HFFc6 (cell line): ENCODE measurements at regions not wholly inside any gene's neighbourhood (a gene's known extent, or its start where the extent isn't known, plus 50 kb on each side); places are given as distances from the start of the nearest gene placed in this dataset.

ENCODE experiments used
- DNase-seq: peaks from one replicate; pipeline ENCODE4 v3.0.0-alpha.2; 2018
- H3K27ac Mint-ChIP-seq: 2 replicates; pipeline ENCODE4 v1.8.0; 2020; ENCODE audit warnings: mild to moderate bottlenecking, mixed read lengths
- H3K27me3 Mint-ChIP-seq: 2 replicates; pipeline ENCODE4 v1.8.0; 2021; ENCODE audit warnings: mild to moderate bottlenecking, moderate library complexity, mixed read lengths; ENCODE audit not compliant: insufficient read depth
- H3K36me3 Mint-ChIP-seq: 2 replicates; pipeline ENCODE4 v1.8.0; 2021; ENCODE audit warnings: low read depth, mixed read lengths
- H3K4me1 Mint-ChIP-seq: 2 replicates; pipeline ENCODE4 v1.8.0; 2020; ENCODE audit warnings: low read depth, mixed read lengths
- H3K4me3 Mint-ChIP-seq: 2 replicates; pipeline ENCODE4 v1.8.0; 2020; ENCODE audit warnings: mild to moderate bottlenecking, moderate library complexity, mixed read lengths
- H3K9me3 Mint-ChIP-seq: 2 replicates; pipeline ENCODE4 v1.8.0; 2020; ENCODE audit warnings: mild to moderate bottlenecking, mixed read lengths
- CTCF ChIP-seq: fragments of 200-600 bp; sonication (generic); IDR thresholded peaks from 2 replicates; pipeline ENCODE4 v1.5.0; 2021; ENCODE audit warnings: antibody characterized with exemption, mild to moderate bottlenecking

- Mint-ChIP-seq H3K9me3 (peaks cover 61% of the 10 kb centered on the region), H3K36me3 (no peaks in the 10 kb centered on the region; the same call in 1 of the 2 replicates), H3K4me1 (no peaks in the 10 kb centered on the region), H3K27ac (no peak overlapping the region), H3K27me3 (no peaks in the 10 kb centered on the region), H3K4me3 (no peak overlapping the region)
- no peak for TF ChIP-seq CTCF
- DNase-seq = no peak
These were observed 123.3 kb upstream of the DLGAP1 start for GRCh38 chr18:4578449-4578848.

GRCh38 chr18:4573735-4574134, 118.6 kb upstream of the DLGAP1 start:
- DNase-seq = no peak
- Mint-ChIP-seq H3K36me3 (peaks cover 4% of the 10 kb centered on the region; the same call in 1 of the 2 replicates), H3K27me3 (no peaks in the 10 kb centered on the region), H3K9me3 (peaks cover 78% of the 10 kb centered on the region), H3K4me3 (no peak overlapping the region), H3K4me1 (no peaks in the 10 kb centered on the region), H3K27ac (no peak overlapping the region)
- TF ChIP-seq CTCF = no peak

- Mint-ChIP-seq H3K36me3 (no peaks in the 10 kb centered on the region; the same call in 1 of the 2 replicates), H3K9me3 (peaks cover 26% of the 10 kb centered on the region), H3K27me3 (no peaks in the 10 kb centered on the region), H3K4me1 (no peaks in the 10 kb centered on the region), H3K27ac (no peak overlapping the region), H3K4me3 (no peak overlapping the region)
- DNase-seq = no peak
- no peak for TF ChIP-seq CTCF
These were observed 102.4 kb upstream of the DLGAP1 start for GRCh38 chr18:4557502-4557901.

- no peak for TF ChIP-seq CTCF
- Mint-ChIP-seq H3K9me3 (peaks cover 22% of the 10 kb centered on the region), H3K27ac (no peak overlapping the region), H3K4me1 (no peaks in the 10 kb centered on the region), H3K36me3 (no peaks in the 10 kb centered on the region; the same call in 1 of the 2 replicates), H3K27me3 (no peaks in the 10 kb centered on the region), H3K4me3 (no peak overlapping the region)
- no peak for DNase-seq
These were observed 95.9 kb upstream of the DLGAP1 start for GRCh38 chr18:4551001-4551360.

GRCh38 chr18:4549164-4549872, 94.2 kb upstream of the DLGAP1 start:
- H3K36me3 Mint-ChIP-seq = no peaks in the 10 kb centered on the region; the same call in 1 of the 2 replicates
- DNase-seq = no peak
- peaks cover 37% of the 10 kb centered on the region for H3K9me3 Mint-ChIP-seq
- no peaks in the 10 kb centered on the region for H3K4me1 Mint-ChIP-seq
- no peak overlapping the region for H3K4me3 Mint-ChIP-seq
- TF ChIP-seq CTCF = no peak
- no peaks in the 10 kb centered on the region for H3K27me3 Mint-ChIP-seq
- no peak overlapping the region for H3K27ac Mint-ChIP-seq
